Prostate gland (tissue), 2 donors: ENCODE measurements at regions not wholly inside any gene's neighbourhood (a gene's known extent, or its start where the extent isn't known, plus 50 kb on each side); places are given as distances from the start of the nearest gene placed in this dataset.

Source experiments
- CTCF ChIP-seq, 4 experiments: fragments of 200-600 bp in 2 of 4; fragments of 450-650 bp in 2 of 4; sonication (generic) in 2 of 4; IDR thresholded peaks; 1 replicate in 3 of 4; 2 replicates in 1 of 4; pipeline ENCODE4 v1.5.1; 2016 to 2019; ENCODE audit warnings: antibody characterized with exemption in 4 of 4, mild to moderate bottlenecking in 2 of 4, moderate library complexity in 2 of 4
- POLR2A ChIP-seq: fragments of 450-650 bp; IDR thresholded peaks from one replicate; pipeline ENCODE4 v1.6.1; 2016; ENCODE audit warnings: antibody characterized with exemption, mild to moderate bottlenecking

GRCh38 chr15:58324533-58324932 lies 107.3 kb upstream of the LIPC start:
- no peak for TF ChIP-seq CTCF (IDR thresholded peaks at IDR 0.05)
- no peak for TF ChIP-seq POLR2A
